GM12878 (cell line): ENCODE measurements at regions not wholly inside any gene's neighbourhood (a gene's known extent, or its start where the extent isn't known, plus 50 kb on each side); places are given as distances from the start of the nearest gene placed in this dataset.

ENCODE experiments used
- ATAC-seq: fragments of 200-7000 bp; cut with Tn5 transposase; 3 replicates; pipeline ENCODE4 v1.9.1; 2020; ENCODE audit warnings: mild to moderate bottlenecking, moderate library complexity
- BruUV-seq: library from RNA; stranded (reverse); fragments of 400-500 nt; replicated peaks from 2 replicates; lab custom pipeline; 2021; lab: Mats Ljungman, UMichigan
- CTCF ChIA-PET: fragments of 300-600 bp; sonication (Branson Sonifier 250); formaldehyde crosslinking; extraction: SDS; loops from one replicate; lab custom pipeline; 2021; ENCODE audit warnings: inconsistent platforms; lab: Yijun Ruan, JAX
- POLR2A ChIA-PET: fragments of 350-600 bp; formaldehyde crosslinking; extraction: SDS; loops from one replicate; lab custom pipeline; 2021; ENCODE audit warnings: inconsistent platforms; lab: Charles Lee
- RAD21 ChIA-PET: fragments of 300-600 bp; sonication (Branson Sonifier 250); formaldehyde crosslinking; loops from one replicate; lab custom pipeline; 2023; ENCODE audit warnings: antibody characterized with exemption; ENCODE audit not compliant: unreplicated experiment; lab: Charles Lee
- SMC1A ChIA-PET: fragments of 300-600 bp; sonication (Branson Sonifier 250); formaldehyde crosslinking; loops from one replicate; lab custom pipeline; 2023; ENCODE audit not compliant: unreplicated experiment, uncharacterized antibody; lab: Charles Lee
- DNase-seq: peaks from one replicate; pipeline ENCODE4 v3.0.0-alpha.2; 2011; ENCODE audit warnings: low read depth, low spot score
- FAIRE-seq: peaks from 3 replicates; lab custom pipeline; 2011; peaks lifted over from hg19 to GRCh38; lab: Jason Lieb, UNC
- H2AFZ ChIP-seq: 2 replicates; pipeline ENCODE4 v1.6.0; 2011; ENCODE audit warnings: low read depth, low read length, control low read depth; ENCODE audit not compliant: control insufficient read depth
- H3K27ac ChIP-seq: 2 replicates; pipeline ENCODE4 v1.5.1; 2011; ENCODE audit warnings: control low read depth; ENCODE audit not compliant: control insufficient read depth, insufficient read depth
- H3K27me3 ChIP-seq, 2 experiments: replicated peaks in 1 of 2; 2 replicates each; pipeline versions ENCODE4 v1.6.0 to v1.6.1; 2011; ENCODE audit warnings: low read length in 1 of 2; ENCODE audit not compliant: control insufficient read depth in 2 of 2, insufficient read depth in 2 of 2
- H3K36me3 ChIP-seq, 2 experiments: 2 replicates each; pipeline ENCODE4 v1.5.1; 2011; ENCODE audit warnings: low read length in 1 of 2; ENCODE audit not compliant: control insufficient read depth in 2 of 2, insufficient read depth in 2 of 2
- H3K4me1 ChIP-seq: 2 replicates; pipeline ENCODE4 v1.6.1; 2011; ENCODE audit warnings: mild to moderate bottlenecking, low read length, moderate library complexity, mixed read lengths; ENCODE audit not compliant: control insufficient read depth, insufficient read depth
- H3K4me2 ChIP-seq: 2 replicates; pipeline ENCODE4 v1.6.0; 2011; ENCODE audit warnings: control low read depth; ENCODE audit not compliant: control insufficient read depth, insufficient read depth
- H3K4me3 ChIP-seq: fragments of 200-600 bp; sonication (generic); 2 replicates; pipeline ENCODE4 v1.5.1; 2016
- H3K79me2 ChIP-seq: 2 replicates; pipeline ENCODE4 v1.6.0; 2011; ENCODE audit warnings: low read length; ENCODE audit not compliant: control insufficient read depth, insufficient read depth
- H3K9ac ChIP-seq: 2 replicates; pipeline ENCODE4 v1.8.0; 2011; ENCODE audit warnings: low read length, control low read depth, mixed read lengths; ENCODE audit not compliant: control insufficient read depth, insufficient read depth
- H3K9me3 ChIP-seq: replicated peaks from 3 replicates; pipeline ENCODE4 v1.5.1; 2011; ENCODE audit warnings: mild to moderate bottlenecking, low read length; ENCODE audit not compliant: control insufficient read depth, insufficient read depth
- H4K20me1 ChIP-seq: 2 replicates; pipeline ENCODE4 v1.6.0; 2011; ENCODE audit not compliant: control insufficient read depth, insufficient read depth
- BRCA1 ChIP-seq: IDR thresholded peaks from 2 replicates; pipeline ENCODE4 v1.6.1; 2011; ENCODE audit warnings: low read depth, low read length, improper control_type of control experiment
- CREB1 ChIP-seq: IDR thresholded peaks from 2 replicates; pipeline ENCODE4 v1.6.1; 2012; ENCODE audit warnings: low read depth, mild to moderate bottlenecking, inconsistent platforms
- CREM ChIP-seq: IDR thresholded peaks from 2 replicates; pipeline ENCODE4 v1.6.1; 2014; ENCODE audit warnings: antibody characterized with exemption, low read depth
- IKZF1 ChIP-seq: fragments of 450-650 bp; conservative IDR thresholded peaks from 2 replicates; pipeline ENCODE4 v1.6.1; 2017; ENCODE audit warnings: antibody characterized with exemption, mild to moderate bottlenecking
- KAT2A ChIP-seq: conservative IDR thresholded peaks from 2 replicates; pipeline ENCODE4 v1.6.1; 2011; ENCODE audit warnings: low read depth, low read length; ENCODE audit not compliant: control insufficient read depth
- MEF2B ChIP-seq: fragments of 450-650 bp; IDR thresholded peaks from 2 replicates; pipeline ENCODE4 v1.6.1; 2018; ENCODE audit warnings: mild to moderate bottlenecking, moderate library complexity; ENCODE audit not compliant: partially characterized antibody, poor library complexity, severe bottlenecking
- NFYB ChIP-seq: IDR thresholded peaks from 2 replicates; pipeline ENCODE4 v1.6.1; 2011; ENCODE audit warnings: low read depth, mild to moderate bottlenecking, low read length, improper control_type of control experiment, moderate library complexity; ENCODE audit not compliant: insufficient read depth
- RELB ChIP-seq: fragments of 450-650 bp; IDR thresholded peaks from 2 replicates; pipeline ENCODE4 v1.6.1; 2017; ENCODE audit warnings: low read depth, mild to moderate bottlenecking, moderate library complexity
- SIN3A ChIP-seq: IDR thresholded peaks from 2 replicates; pipeline ENCODE4 v1.6.1; 2012; ENCODE audit warnings: low read depth, low read length, improper control_type of control experiment
- SUPT20H ChIP-seq: IDR thresholded peaks from 2 replicates; pipeline ENCODE4 v1.6.1; 2011; ENCODE audit warnings: low read depth, mild to moderate bottlenecking, low read length, moderate library complexity, borderline replicate concordance; ENCODE audit not compliant: control insufficient read depth
- TAF1 ChIP-seq: IDR thresholded peaks from 2 replicates; pipeline ENCODE4 v1.6.1; 2011; ENCODE audit warnings: mild to moderate bottlenecking, low read depth, low read length, borderline replicate concordance
- TBL1XR1 ChIP-seq: IDR thresholded peaks from 2 replicates; pipeline ENCODE4 v1.6.1; 2012; ENCODE audit warnings: low read depth, low read length, improper control_type of control experiment
- TCF3 ChIP-seq: IDR thresholded peaks from 2 replicates; pipeline ENCODE4 v1.6.1; 2012; ENCODE audit warnings: low read depth, mild to moderate bottlenecking, low read length, borderline replicate concordance; ENCODE audit not compliant: insufficient read depth
- USF2 ChIP-seq: IDR thresholded peaks from 2 replicates; pipeline ENCODE4 v1.6.1; 2011; ENCODE audit warnings: low read depth, low read length, improper control_type of control experiment, borderline replicate concordance
- ZNF622 ChIP-seq: fragments of 450-650 bp; IDR thresholded peaks from 2 replicates; pipeline ENCODE4 v1.6.1; 2017; ENCODE audit warnings: mild to moderate bottlenecking, inconsistent platforms
- WGBS: methylation state at CpG from one replicate; pipeline ENCODE4 v1.1.6; 2016; ENCODE audit warnings: low lambda C conversion rate; ENCODE audit not compliant: insufficient replicate concordance, insufficient coverage; ENCODE audit errors: missing lambda C conversion rate; 5-methylcytosine and 5-hydroxymethylcytosine counted together
- in situ Hi-C: fragments of 300-500 bp; cut with MboI; formaldehyde crosslinking; loops from 9 replicates; pipeline ENCODE4 v1.14.3; 2018; ENCODE audit warnings: mixed read lengths
- intact Hi-C: fragments of 100-400 bp; cut with micrococcal nuclease; formaldehyde crosslinking; loops from one replicate; pipeline ENCODE4 v1.14.2; 2022; ENCODE audit not compliant: unreplicated experiment

DNA sequence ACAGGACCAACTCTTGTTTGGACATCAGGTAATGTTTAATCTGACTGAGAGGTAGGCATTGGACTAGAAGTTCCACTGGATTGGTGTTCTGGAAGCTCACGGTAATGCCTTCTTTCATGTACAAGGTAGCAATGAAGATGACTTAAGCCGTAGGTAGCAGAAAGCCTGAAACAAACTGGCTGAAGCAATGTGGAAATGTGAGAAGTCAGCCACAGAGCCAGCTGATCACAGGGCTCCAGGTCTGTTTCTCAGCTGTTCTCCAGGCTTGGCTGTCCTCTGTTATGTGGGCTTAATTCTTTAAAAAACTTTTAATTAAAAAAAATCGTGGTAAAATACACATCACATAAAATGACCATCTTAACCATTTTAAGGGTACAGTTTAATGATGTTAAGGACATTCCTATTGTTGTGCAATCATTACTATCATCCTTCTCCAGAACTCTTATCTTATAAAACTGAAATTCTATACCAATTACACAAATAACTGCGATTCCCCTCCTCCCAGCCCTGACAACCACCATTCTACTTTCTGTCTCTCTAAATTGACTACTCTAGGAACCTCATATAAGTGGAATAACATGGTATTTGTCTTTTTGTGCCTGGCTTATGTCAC lies 101.4 kb upstream of the ZNF32 start:
- Histone ChIP-seq H3K27me3 (no peaks in the 10 kb centered on the region; a peak in 1 of 4 replicates), H3K4me3 (no peak overlapping the region), H3K9ac (no peak overlapping the region), H3K27ac (no peak overlapping the region), H3K36me3 (no peaks in the 10 kb centered on the region), H2AFZ (no peak overlapping the region), H3K4me2 (no peak overlapping the region), H4K20me1 (no peaks in the 10 kb centered on the region), H3K79me2 (no peaks in the 10 kb centered on the region), H3K4me1 (no peaks in the 10 kb centered on the region), H3K9me3 (no peaks in the 10 kb centered on the region; the same call in 2 of the 3 replicates)
- in situ Hi-C loops (loop anchor here (25.0 kb wide), 1 partner anchor 112 kb away; no protein-coding TSS in a partner anchor), intact Hi-C loops (no loop called here)
- FAIRE-seq = no peak
- ChIA-PET CTCF (no interaction called here), RAD21 (no interaction called here), POLR2A (no interaction called here), SMC1A (no interaction called here)
- 37% methylated on average over 4 of the region's 4 CpGs for whole genome bisulfite sequencing
- ATAC-seq = no peak
- TF ChIP-seq IKZF1 (no peak), BRCA1 (no peak), SUPT20H (no peak)
- no peak for DNase-seq
- no TSS peak for BruUV-seq

DNA sequence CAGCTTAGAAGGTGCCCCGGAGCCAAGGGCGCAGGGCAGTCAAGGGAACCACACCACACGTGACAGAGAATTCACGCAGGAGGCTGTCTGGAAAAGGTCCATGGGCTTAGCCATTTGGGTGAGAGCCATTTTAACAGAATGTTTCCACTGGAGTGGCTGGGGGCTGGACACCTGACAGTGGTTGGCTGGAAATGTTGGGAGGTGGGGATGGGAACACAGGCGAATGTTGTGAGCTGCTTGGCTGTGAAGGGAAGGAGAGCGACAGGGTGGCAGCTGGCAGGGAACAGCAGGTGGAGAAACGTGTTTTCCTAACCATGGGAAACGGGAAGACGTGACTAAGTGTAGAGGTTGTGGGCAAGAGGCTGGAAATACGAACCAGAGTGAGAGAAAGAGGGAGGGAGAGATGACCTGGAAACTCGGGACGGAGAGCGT lies 100.5 kb upstream of the ZNF32 start:
- no peak overlapping the region for H3K9ac ChIP-seq
- H3K4me2 ChIP-seq = no peak overlapping the region
- ChIA-PET POLR2A (no interaction called here), CTCF (no interaction called here), SMC1A (no interaction called here), RAD21 (no interaction called here)
- H2AFZ ChIP-seq = no peak overlapping the region
- TF ChIP-seq USF2 = no peak
- TF ChIP-seq CREM = no peak
- TF ChIP-seq TCF3 = no peak
- TF ChIP-seq NFYB = no peak
- TF ChIP-seq TBL1XR1 = no peak
- no peak for TF ChIP-seq ZNF622
- TF ChIP-seq RELB = no peak
- TF ChIP-seq TAF1 = no peak
- TF ChIP-seq MEF2B = no peak
- no peak for TF ChIP-seq KAT2A
- no peak for TF ChIP-seq SIN3A
- no peak for TF ChIP-seq CREB1
- ATAC-seq (no peak), DNase-seq (no peak), FAIRE-seq (no peak)
- H3K4me3 ChIP-seq = no peak overlapping the region
- no peaks in the 10 kb centered on the region for H3K4me1 ChIP-seq
- no peaks in the 10 kb centered on the region for H4K20me1 ChIP-seq
- in situ Hi-C loops = no loop called here
- H3K27ac ChIP-seq = no peak overlapping the region
- no peaks in the 10 kb centered on the region; a peak in 1 of 4 replicates for H3K27me3 ChIP-seq
- no peaks in the 10 kb centered on the region; the same call in 2 of the 3 replicates for H3K9me3 ChIP-seq
- intact Hi-C loops = no loop called here
- no peaks in the 10 kb centered on the region for H3K36me3 ChIP-seq
- no peaks in the 10 kb centered on the region for H3K79me2 ChIP-seq
- 21% methylated on average over 13 of the region's 13 CpGs for WGBS
- no TSS peak for BruUV-seq
